ENCODE measurements at regions not wholly inside any gene's neighbourhood (a gene's known extent, or its start where the extent isn't known, plus 50 kb on each side); places are given as distances from the start of the nearest gene placed in this dataset.

DNA sequence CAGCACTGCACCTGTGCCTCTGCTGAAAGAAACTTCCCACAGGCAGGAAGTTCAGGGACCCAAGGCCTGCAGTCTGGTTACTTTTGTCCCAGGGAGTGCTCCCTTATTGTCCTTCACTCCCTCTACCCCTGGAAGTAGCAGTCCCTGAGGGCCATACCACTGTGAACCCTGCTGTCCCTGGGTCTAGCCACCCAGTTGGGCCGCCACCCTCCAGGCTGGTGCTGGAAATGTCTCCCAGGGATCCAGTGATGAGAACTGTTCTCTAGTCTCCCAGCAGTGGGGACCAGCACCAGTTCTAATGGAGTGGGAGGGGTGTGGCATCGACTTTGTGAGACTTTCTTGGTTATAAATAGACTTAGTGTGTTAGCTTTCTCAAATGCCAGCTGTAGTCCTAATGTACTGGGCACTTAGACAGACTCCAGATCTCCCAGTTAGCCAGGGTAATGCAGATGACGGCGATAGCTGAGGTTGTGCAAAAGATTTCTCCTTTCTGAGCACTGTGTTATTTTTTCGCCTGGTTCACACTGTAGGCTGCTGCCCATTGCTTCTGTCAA is 462.5 kb downstream of the CDH26 start:
- TF ChIP-seq POLR2AphosphoS5 (IDR thresholded peaks at IDR 0.05; ENCODE audit: low read depth, low read length) (no peak), CTCF (IDR thresholded peaks at IDR 0.05) (no peak), SIN3A (IDR thresholded peaks at IDR 0.05; ENCODE audit: borderline replicate concordance, insufficient read depth, low read depth, low read length) (no peak)
- TF ChIP-seq, protein P1, sequence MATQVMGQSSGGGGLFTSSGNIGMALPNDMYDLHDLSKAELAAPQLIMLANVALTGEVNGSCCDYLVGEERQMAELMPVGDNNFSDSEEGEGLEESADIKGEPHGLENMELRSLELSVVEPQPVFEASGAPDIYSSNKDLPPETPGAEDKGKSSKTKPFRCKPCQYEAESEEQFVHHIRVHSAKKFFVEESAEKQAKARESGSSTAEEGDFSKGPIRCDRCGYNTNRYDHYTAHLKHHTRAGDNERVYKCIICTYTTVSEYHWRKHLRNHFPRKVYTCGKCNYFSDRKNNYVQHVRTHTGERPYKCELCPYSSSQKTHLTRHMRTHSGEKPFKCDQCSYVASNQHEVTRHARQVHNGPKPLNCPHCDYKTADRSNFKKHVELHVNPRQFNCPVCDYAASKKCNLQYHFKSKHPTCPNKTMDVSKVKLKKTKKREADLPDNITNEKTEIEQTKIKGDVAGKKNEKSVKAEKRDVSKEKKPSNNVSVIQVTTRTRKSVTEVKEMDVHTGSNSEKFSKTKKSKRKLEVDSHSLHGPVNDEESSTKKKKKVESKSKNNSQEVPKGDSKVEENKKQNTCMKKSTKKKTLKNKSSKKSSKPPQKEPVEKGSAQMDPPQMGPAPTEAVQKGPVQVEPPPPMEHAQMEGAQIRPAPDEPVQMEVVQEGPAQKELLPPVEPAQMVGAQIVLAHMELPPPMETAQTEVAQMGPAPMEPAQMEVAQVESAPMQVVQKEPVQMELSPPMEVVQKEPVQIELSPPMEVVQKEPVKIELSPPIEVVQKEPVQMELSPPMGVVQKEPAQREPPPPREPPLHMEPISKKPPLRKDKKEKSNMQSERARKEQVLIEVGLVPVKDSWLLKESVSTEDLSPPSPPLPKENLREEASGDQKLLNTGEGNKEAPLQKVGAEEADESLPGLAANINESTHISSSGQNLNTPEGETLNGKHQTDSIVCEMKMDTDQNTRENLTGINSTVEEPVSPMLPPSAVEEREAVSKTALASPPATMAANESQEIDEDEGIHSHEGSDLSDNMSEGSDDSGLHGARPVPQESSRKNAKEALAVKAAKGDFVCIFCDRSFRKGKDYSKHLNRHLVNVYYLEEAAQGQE (IDR thresholded peaks at IDR 0.05; ENCODE audit: insufficient read depth in 1 of 2, low read depth in 2 of 2, low read length in 1 of 2) = no peak

Measured in Panc1 (cell line).